Tibial nerve (tissue), 4 donors: ENCODE measurements at regions not wholly inside any gene's neighbourhood (a gene's known extent, or its start where the extent isn't known, plus 50 kb on each side); places are given as distances from the start of the nearest gene placed in this dataset. TPM values are rescaled to one million over a fixed set of nuclear protein-coding genes. Genes with fewer than 3 reads are reported as not detected.

Experiments
- DNase-seq, 2 donors: peaks; one replicate each; pipeline ENCODE4 v3.0.0-alpha.2; 2019; ENCODE audit warnings: low spot score in 2 of 2
- H3K27ac ChIP-seq, 4 donors: fragments of 200-600 bp; sonication (generic) in 3 of 4; one replicate each; pipeline ENCODE4 v1.5.1; 2017 to 2019; ENCODE audit warnings: mild to moderate bottlenecking in 1 of 4
- H3K27me3 ChIP-seq, 2 donors: fragments of 200-600 bp; sonication (generic) in 1 of 2; one replicate each; pipeline versions ENCODE4 v1.5.1 to v1.6.0; 2017 to 2019
- H3K36me3 ChIP-seq, 3 donors: fragments of 200-600 bp; sonication (generic); one replicate each; pipeline ENCODE4 v1.5.1; 2018 to 2019
- H3K4me1 ChIP-seq, 4 donors: fragments of 200-600 bp; sonication (generic) in 3 of 4; one replicate each; pipeline ENCODE4 v1.5.1; 2017 to 2019
- H3K4me3 ChIP-seq, 4 donors: fragments of 200-600 bp; sonication (generic) in 3 of 4; one replicate each; pipeline ENCODE4 v1.5.1; 2017 to 2019; ENCODE audit warnings: mild to moderate bottlenecking in 1 of 4, moderate library complexity in 1 of 4
- H3K9me3 ChIP-seq, 4 donors: fragments of 200-600 bp; sonication (generic) in 3 of 4; one replicate each; pipeline ENCODE4 v1.5.1; 2017 to 2019
- CTCF ChIP-seq, 5 experiments: fragments of 200-600 bp in 3 of 5; fragments of 450-650 bp in 2 of 5; sonication (generic) in 3 of 5; IDR thresholded peaks; one replicate each; pipeline ENCODE4 v1.5.1; 2016 to 2019; ENCODE audit warnings: antibody characterized with exemption in 5 of 5, mild to moderate bottlenecking in 3 of 5, moderate library complexity in 2 of 5
- EP300 ChIP-seq, 2 donors: sonication (generic); formaldehyde crosslinking; IDR thresholded peaks; one replicate each; pipeline ENCODE4 v1.6.1; 2017; ENCODE audit warnings: antibody characterized with exemption in 2 of 2, mild to moderate bottlenecking in 1 of 2
- POLR2A ChIP-seq, 2 donors: fragments of 450-650 bp; IDR thresholded peaks; one replicate each; pipeline ENCODE4 v1.6.1; 2017; ENCODE audit warnings: antibody characterized with exemption in 2 of 2, mild to moderate bottlenecking in 2 of 2, moderate library complexity in 2 of 2
- WGBS, 2 donors: methylation state at CpG; one replicate each; pipeline ENCODE4 v1.1.5; 2018; 5-methylcytosine and 5-hydroxymethylcytosine counted together
- small RNA-seq: library from RNA; depleted of rRNA; stranded (forward); fragments of <200 nt; gene quantifications from one replicate; pipeline ENCODE3, GENCODE V24; 2016

- Histone ChIP-seq H3K36me3 (no peaks in the 10 kb centered on the region), H3K4me1 (no peaks in the 10 kb centered on the region), H3K27ac (no peak overlapping the region), H3K27me3 (no peaks in the 10 kb centered on the region), H3K9me3 (no peaks in the 10 kb centered on the region), H3K4me3 (no peak overlapping the region)
- DNase-seq = no peak
- TF ChIP-seq POLR2A (IDR thresholded peaks at IDR 0.05) (no peak), CTCF (IDR thresholded peaks at IDR 0.05) (no peak), EP300 (IDR thresholded peaks at IDR 0.05) (no peak)
- WGBS, 2 donors = 49 to 58% methylated on average over 2 of the region's 2 CpGs
Observed at GRCh38 chr9:74443036-74443750, 53.9 kb upstream of the RORB start.

- no peak overlapping the region for H3K4me3 ChIP-seq
- H3K27me3 ChIP-seq = no peaks in the 10 kb centered on the region
- TF ChIP-seq POLR2A (IDR thresholded peaks at IDR 0.05) (no peak), EP300 (IDR thresholded peaks at IDR 0.05) (no peak), CTCF (IDR thresholded peaks at IDR 0.05) (no peak)
- H3K36me3 ChIP-seq = no peaks in the 10 kb centered on the region
- no peak for DNase-seq
- H3K4me1 ChIP-seq = no peaks in the 10 kb centered on the region
- H3K27ac ChIP-seq = no peak overlapping the region
- 88 to 90% methylated on average over 6 of the region's 6 CpGs for WGBS, 2 donors
- H3K9me3 ChIP-seq = no peaks in the 10 kb centered on the region
Observed at GRCh38 chr9:74444369-74444768, 52.8 kb upstream of the RORB start.

Small RNAs in the stretch of these regions (small RNA-seq; reads per million reads assigned to genes)
- gene RNA5SP286 = not detected
